ENCODE measurements at regions not wholly inside any gene's neighbourhood (a gene's known extent, or its start where the extent isn't known, plus 50 kb on each side); places are given as distances from the start of the nearest gene placed in this dataset.

DNA sequence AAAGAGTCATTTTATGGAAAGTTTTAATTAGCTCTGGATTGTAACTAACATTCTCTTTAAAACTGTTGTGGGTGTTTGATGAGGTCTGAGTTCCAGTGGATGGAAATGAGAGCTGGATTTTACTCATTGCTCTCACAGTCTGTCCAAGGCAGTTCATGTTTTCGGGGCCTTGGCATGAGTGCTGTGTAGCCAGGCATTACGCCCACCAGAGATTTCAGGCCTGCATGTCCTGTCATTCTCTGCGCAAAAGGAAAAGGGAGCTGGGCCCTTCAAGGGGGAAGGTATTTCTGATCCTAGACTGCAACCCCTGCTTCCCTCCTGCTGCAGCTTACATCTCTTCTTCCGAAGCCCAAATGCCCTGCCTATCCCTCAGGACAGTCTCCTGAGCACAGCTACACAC, 499.6 kb upstream of the TRPC7 start:
- TF ChIP-seq MYC (IDR thresholded peaks at IDR 0.05; ENCODE audit: low read depth, low read length) (no peak), POLR2A (IDR thresholded peaks at IDR 0.05; ENCODE audit: extremely low read depth, insufficient read length) (no peak)
- TF ChIP-seq, protein P1, sequence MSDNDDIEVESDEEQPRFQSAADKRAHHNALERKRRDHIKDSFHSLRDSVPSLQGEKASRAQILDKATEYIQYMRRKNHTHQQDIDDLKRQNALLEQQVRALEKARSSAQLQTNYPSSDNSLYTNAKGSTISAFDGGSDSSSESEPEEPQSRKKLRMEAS (IDR thresholded peaks at IDR 0.05; ENCODE audit: low read depth, low read length) = no peak
- TF ChIP-seq, protein P2, sequence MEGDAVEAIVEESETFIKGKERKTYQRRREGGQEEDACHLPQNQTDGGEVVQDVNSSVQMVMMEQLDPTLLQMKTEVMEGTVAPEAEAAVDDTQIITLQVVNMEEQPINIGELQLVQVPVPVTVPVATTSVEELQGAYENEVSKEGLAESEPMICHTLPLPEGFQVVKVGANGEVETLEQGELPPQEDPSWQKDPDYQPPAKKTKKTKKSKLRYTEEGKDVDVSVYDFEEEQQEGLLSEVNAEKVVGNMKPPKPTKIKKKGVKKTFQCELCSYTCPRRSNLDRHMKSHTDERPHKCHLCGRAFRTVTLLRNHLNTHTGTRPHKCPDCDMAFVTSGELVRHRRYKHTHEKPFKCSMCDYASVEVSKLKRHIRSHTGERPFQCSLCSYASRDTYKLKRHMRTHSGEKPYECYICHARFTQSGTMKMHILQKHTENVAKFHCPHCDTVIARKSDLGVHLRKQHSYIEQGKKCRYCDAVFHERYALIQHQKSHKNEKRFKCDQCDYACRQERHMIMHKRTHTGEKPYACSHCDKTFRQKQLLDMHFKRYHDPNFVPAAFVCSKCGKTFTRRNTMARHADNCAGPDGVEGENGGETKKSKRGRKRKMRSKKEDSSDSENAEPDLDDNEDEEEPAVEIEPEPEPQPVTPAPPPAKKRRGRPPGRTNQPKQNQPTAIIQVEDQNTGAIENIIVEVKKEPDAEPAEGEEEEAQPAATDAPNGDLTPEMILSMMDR (IDR thresholded peaks at IDR 0.05; ENCODE audit: low read depth, low read length) = no peak
- no peak overlapping the region for H3K4me3 ChIP-seq (ENCODE audit: low read depth, low read length)
- DNase-seq (ENCODE audit: low read depth) = no peak

DNA sequence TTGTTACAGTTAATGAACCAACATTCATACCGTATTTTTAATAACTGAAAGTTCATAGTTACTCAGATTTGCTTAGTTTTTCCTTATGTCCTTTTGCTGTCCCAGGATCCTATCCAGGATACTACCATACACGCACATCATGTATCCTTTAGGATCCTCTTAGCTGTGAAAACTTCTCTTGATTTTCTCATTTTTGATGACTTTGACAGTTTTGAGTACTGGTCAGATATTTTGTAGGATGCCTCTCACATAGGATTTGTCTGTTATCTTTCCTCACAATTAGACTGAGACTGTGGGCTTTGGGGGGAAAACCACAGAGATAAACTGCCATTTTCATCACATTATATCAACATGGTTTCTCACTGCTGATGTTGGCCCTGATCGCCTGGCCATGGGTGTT, 491.3 kb upstream of the TRPC7 start:
- TF ChIP-seq POLR2A (IDR thresholded peaks at IDR 0.05; ENCODE audit: extremely low read depth, insufficient read length) (no peak), MYC (IDR thresholded peaks at IDR 0.05; ENCODE audit: low read depth, low read length) (no peak)
- TF ChIP-seq, protein P2 (IDR thresholded peaks at IDR 0.05; ENCODE audit: low read depth, low read length) = no peak
- TF ChIP-seq, protein P1 (IDR thresholded peaks at IDR 0.05; ENCODE audit: low read depth, low read length) = no peak
- no peak for DNase-seq (ENCODE audit: low read depth)
- no peak overlapping the region for H3K4me3 ChIP-seq (ENCODE audit: low read depth, low read length)

DNA sequence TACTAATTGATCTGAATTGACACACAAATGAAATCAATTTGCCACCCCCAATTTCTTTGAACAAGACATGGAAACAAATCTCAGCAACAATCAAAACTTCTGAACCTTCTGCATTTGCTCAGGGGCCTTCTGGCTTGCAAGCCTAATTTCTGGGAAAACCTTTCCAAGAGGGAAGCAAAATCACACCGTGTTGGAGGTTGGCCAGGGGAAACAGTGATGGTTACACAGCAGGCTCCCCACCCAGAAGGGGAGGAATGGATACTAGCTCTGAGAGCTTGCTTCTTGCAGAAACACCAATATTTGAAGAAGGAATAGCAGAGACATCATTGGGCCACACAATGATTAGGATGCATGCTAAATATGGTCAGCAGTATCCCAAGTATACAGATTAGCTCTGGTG, 488.6 kb upstream of the TRPC7 start:
- no peak overlapping the region for H3K4me3 ChIP-seq (ENCODE audit: low read depth, low read length)
- TF ChIP-seq POLR2A (IDR thresholded peaks at IDR 0.05; ENCODE audit: extremely low read depth, insufficient read length) (no peak), MYC (IDR thresholded peaks at IDR 0.05; ENCODE audit: low read depth, low read length) (no peak)
- TF ChIP-seq, protein P2 (IDR thresholded peaks at IDR 0.05; ENCODE audit: low read depth, low read length) = no peak
- TF ChIP-seq, protein P1 (IDR thresholded peaks at IDR 0.05; ENCODE audit: low read depth, low read length) = no peak
- no peak for DNase-seq (ENCODE audit: low read depth)

DNA sequence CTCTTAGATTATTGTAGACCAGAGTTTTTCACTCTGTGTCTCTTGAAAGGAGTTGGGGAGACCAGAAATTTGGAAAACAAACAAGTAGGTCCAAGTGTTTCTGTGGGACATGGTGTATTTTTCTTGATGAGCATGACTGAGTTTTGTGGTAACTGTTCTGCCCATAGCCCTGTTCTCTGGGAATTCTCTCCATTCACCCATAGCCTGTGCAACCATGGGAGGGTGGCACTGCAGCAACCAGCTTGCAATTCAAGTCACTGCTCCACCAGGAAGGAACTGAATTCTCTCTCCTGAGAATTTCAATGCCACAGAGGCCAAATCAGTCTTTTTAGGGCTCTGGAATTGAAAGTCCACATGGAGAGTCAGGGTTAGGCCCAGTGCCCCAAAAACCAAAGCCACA, 475.3 kb upstream of the TRPC7 start:
- H3K4me3 ChIP-seq (ENCODE audit: low read depth, low read length) = no peak overlapping the region
- TF ChIP-seq, protein P1 (IDR thresholded peaks at IDR 0.05; ENCODE audit: low read depth, low read length) = no peak
- no peak for DNase-seq (ENCODE audit: low read depth)

DNA sequence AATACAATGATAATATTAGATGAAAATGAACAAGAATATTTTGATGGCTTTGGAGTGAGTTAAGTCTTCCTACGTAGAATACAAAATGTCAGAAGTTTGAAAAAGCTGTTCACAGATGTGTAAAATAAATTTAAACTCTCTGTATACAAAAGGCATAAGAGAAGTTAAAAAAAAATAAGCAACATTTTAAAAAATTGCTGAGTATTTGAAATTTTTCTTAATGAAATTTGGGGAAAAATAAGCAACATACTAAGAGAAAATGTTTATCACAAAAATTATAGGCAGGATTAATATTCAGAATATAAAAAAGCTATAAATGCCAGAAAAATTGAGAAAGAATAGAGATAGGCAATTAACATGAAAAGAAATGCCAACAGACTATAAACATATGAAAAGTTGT, 470.7 kb upstream of the TRPC7 start:
- DNase-seq (ENCODE audit: low read depth) = no peak
- no peak overlapping the region for H3K4me3 ChIP-seq (ENCODE audit: low read depth, low read length)
- TF ChIP-seq POLR2A (IDR thresholded peaks at IDR 0.05; ENCODE audit: extremely low read depth, insufficient read length) (no peak), MYC (IDR thresholded peaks at IDR 0.05; ENCODE audit: low read depth, low read length) (no peak)
- TF ChIP-seq, protein P1 (IDR thresholded peaks at IDR 0.05; ENCODE audit: low read depth, low read length) = no peak
- TF ChIP-seq, protein P2 (IDR thresholded peaks at IDR 0.05; ENCODE audit: low read depth, low read length) = no peak

DNA sequence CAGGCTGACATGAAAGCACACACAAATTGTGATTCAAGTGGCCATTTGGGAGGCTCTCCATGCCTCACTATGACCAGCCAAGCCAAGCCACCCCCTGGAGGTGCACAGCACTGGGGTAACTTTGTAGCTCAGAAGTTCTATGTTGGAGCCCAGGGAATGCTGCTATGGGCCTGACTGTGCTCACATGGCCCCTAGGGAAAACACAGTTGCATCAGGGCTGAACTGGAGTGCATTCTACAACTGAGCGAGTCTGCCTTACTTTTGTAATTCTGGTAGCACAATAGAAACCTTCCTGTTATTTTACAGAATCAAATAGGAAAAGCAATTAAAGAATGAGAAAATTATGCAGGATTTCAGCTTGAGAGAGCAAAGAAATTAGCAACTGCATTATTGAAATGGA, 455.5 kb upstream of the TRPC7 start:
- no peak for DNase-seq (ENCODE audit: low read depth)
- H3K4me3 ChIP-seq (ENCODE audit: low read depth, low read length) = no peak overlapping the region
- TF ChIP-seq MYC (IDR thresholded peaks at IDR 0.05; ENCODE audit: low read depth, low read length) (no peak), POLR2A (IDR thresholded peaks at IDR 0.05; ENCODE audit: extremely low read depth, insufficient read length) (no peak)
- TF ChIP-seq, protein P1 (IDR thresholded peaks at IDR 0.05; ENCODE audit: low read depth, low read length) = no peak

Data from NB4 (cell line).